ENCODE measurements at regions not wholly inside any gene's neighbourhood (a gene's known extent, or its start where the extent isn't known, plus 50 kb on each side); places are given as distances from the start of the nearest gene placed in this dataset.

DNA sequence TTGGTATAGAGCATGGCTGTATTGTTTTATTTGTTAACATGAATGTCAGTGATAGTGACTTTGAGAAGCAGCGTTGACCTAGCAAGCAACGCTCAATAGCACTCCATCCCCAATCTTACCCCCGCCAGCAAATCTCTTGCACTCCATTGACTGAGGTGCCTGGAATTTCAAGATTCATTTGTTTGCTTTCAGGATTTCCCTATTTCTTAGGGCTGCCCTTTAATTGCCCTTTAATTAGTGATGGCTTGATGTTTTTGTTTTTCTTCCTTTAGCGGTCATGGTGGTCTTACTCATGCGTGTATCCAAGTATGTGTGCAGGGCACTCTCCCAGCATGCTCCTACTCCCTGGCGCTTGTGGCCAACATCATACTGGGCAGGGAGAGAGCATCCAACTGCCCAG is 216.8 kb upstream of the TBL1XR1 start:
- Histone ChIP-seq H3K4me3 (ENCODE audit: low read depth, low read length) (no peak overlapping the region), H3K4me1 (no peaks in the 10 kb centered on the region), H3K36me3 (ENCODE audit: control insufficient read depth, insufficient read depth, low read length) (no peaks in the 10 kb centered on the region), H3K27me3 (replicated peaks; ENCODE audit: control insufficient read depth, insufficient read depth, low read length) (no peaks in the 10 kb centered on the region), H3K9me3 (no peaks in the 10 kb centered on the region)
- ChIA-PET POLR2A (no interaction called here), CTCF (no interaction called here)
- no peak overlapping the region for H3K27ac Mint-ChIP-seq (ENCODE audit: unreplicated experiment)
- H3K4me1 Mint-ChIP-seq (ENCODE audit: low read depth, unreplicated experiment) = peaks cover 7% of the 10 kb centered on the region
- no peak for TF ChIP-seq CTCF (IDR thresholded peaks at IDR 0.05; ENCODE audit: insufficient read depth in 1 of 2, low read depth in 1 of 2, low read length in 1 of 2, severe bottlenecking in 1 of 2, unreplicated experiment in 1 of 2)
- no TSS peak for BruUV-seq (replicated peaks)
- H3K4me3 Mint-ChIP-seq (ENCODE audit: unreplicated experiment) = no peak overlapping the region
- no peaks in the 10 kb centered on the region for H3K9me3 Mint-ChIP-seq (ENCODE audit: unreplicated experiment)
- no peak for DNase-seq
- no peaks in the 10 kb centered on the region for H3K27me3 Mint-ChIP-seq (ENCODE audit: insufficient read depth, unreplicated experiment)
- H3K36me3 Mint-ChIP-seq (ENCODE audit: insufficient read depth, unreplicated experiment) = no peaks in the 10 kb centered on the region
- intact Hi-C loops (cut with micrococcal nuclease; ENCODE audit: unreplicated experiment) = no loop called here

DNA sequence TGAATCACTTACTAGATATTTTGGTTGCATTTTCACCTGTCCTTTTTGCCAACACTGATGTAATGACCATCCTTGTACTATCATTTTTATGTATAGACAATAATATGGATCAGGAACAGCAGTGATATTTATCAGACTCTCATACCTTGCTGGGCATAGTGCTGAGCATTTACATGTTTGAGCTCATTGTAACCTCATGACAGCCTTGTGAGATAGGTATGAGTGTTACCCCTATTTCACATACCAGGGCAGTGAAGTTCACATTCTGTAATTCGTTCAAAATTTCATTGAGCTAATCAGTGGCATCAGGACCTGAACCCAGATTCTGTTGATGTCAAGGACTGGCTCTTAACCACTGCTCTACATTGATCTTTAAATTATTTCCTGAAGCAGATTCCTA is 221.5 kb upstream of the TBL1XR1 start:
- Mint-ChIP-seq H3K27me3 (ENCODE audit: insufficient read depth, unreplicated experiment) (no peaks in the 10 kb centered on the region), H3K9me3 (ENCODE audit: unreplicated experiment) (no peaks in the 10 kb centered on the region), H3K27ac (ENCODE audit: unreplicated experiment) (no peak overlapping the region), H3K4me3 (ENCODE audit: unreplicated experiment) (no peak overlapping the region), H3K36me3 (ENCODE audit: insufficient read depth, unreplicated experiment) (no peaks in the 10 kb centered on the region), H3K4me1 (ENCODE audit: low read depth, unreplicated experiment) (peaks cover 12% of the 10 kb centered on the region)
- CTCF ChIA-PET = interaction anchor here (0.6 kb wide), 1 partner anchor 37 kb away, joined by 3 read pairs; no protein-coding TSS in a partner anchor
- Histone ChIP-seq H3K4me3 (ENCODE audit: low read depth, low read length) (no peak overlapping the region), H3K27me3 (replicated peaks; ENCODE audit: control insufficient read depth, insufficient read depth, low read length) (no peaks in the 10 kb centered on the region), H3K4me1 (no peaks in the 10 kb centered on the region), H3K9me3 (no peaks in the 10 kb centered on the region), H3K36me3 (ENCODE audit: control insufficient read depth, insufficient read depth, low read length) (no peaks in the 10 kb centered on the region)
- no peak for TF ChIP-seq CTCF (IDR thresholded peaks at IDR 0.05; ENCODE audit: insufficient read depth in 1 of 2, low read depth in 1 of 2, low read length in 1 of 2, severe bottlenecking in 1 of 2, unreplicated experiment in 1 of 2)
- POLR2A ChIA-PET = no interaction called here
- intact Hi-C loops (cut with micrococcal nuclease; ENCODE audit: unreplicated experiment) = no loop called here
- no TSS peak for BruUV-seq (replicated peaks)
- DNase-seq = no peak

DNA sequence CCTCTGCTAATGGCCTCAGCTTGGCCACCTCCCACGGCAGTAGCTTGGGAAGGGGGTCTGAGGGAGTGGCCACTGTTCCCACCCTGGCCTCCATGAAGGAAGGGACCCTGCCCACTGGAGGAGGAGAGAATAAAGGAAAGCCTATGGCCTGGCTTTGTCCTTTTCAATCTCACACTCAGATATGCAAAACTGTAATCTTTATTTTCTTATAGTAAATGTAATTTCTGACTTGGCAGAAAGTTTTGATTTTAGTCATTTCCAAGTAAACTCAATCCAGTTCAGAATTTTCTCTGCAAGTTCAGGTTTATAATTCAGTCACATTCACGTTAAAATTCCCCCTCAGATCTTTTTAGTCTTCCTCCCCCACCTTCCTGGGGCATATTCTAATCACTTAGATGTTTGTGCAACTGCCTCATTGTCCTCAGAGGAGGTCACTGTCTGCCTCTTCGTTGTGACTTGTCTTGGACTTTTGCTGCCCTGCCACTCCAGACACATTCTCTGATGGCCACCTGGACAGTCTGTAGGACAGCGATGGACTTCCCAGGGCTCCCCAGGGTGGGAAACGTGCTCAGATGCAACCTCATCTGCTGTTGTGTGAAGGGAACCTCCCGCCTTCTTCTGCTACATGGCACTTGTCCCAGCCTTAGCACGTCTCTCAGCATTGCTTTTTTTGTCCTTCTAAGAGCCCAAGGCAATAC is 222.8 kb upstream of the TBL1XR1 start:
- no peak overlapping the region for H3K27ac Mint-ChIP-seq (ENCODE audit: unreplicated experiment)
- no peak overlapping the region for H3K4me3 ChIP-seq (ENCODE audit: low read depth, low read length)
- H3K4me3 Mint-ChIP-seq (ENCODE audit: unreplicated experiment) = no peak overlapping the region
- no peak for DNase-seq
- H3K27me3 Mint-ChIP-seq (ENCODE audit: insufficient read depth, unreplicated experiment) = no peaks in the 10 kb centered on the region
- H3K27me3 ChIP-seq (replicated peaks; ENCODE audit: control insufficient read depth, insufficient read depth, low read length) = no peaks in the 10 kb centered on the region
- H3K4me1 ChIP-seq = no peaks in the 10 kb centered on the region
- no peaks in the 10 kb centered on the region for H3K36me3 Mint-ChIP-seq (ENCODE audit: insufficient read depth, unreplicated experiment)
- no TSS peak for BruUV-seq (replicated peaks)
- H3K4me1 Mint-ChIP-seq (ENCODE audit: low read depth, unreplicated experiment) = peaks cover 12% of the 10 kb centered on the region
- no peak for TF ChIP-seq CTCF (IDR thresholded peaks at IDR 0.05; ENCODE audit: insufficient read depth in 1 of 2, low read depth in 1 of 2, low read length in 1 of 2, severe bottlenecking in 1 of 2, unreplicated experiment in 1 of 2)
- H3K36me3 ChIP-seq (ENCODE audit: control insufficient read depth, insufficient read depth, low read length) = no peaks in the 10 kb centered on the region
- intact Hi-C loops (cut with micrococcal nuclease; ENCODE audit: unreplicated experiment) = no loop called here
- ChIA-PET CTCF (no interaction called here), POLR2A (no interaction called here)
- no peaks in the 10 kb centered on the region for H3K9me3 ChIP-seq
- H3K9me3 Mint-ChIP-seq (ENCODE audit: unreplicated experiment) = no peaks in the 10 kb centered on the region

Measured in Caco-2 (cell line).